NT2/D1 (cell line): ENCODE measurements at regions not wholly inside any gene's neighbourhood (a gene's known extent, or its start where the extent isn't known, plus 50 kb on each side); places are given as distances from the start of the nearest gene placed in this dataset.

Experiments
- DNase-seq: peaks from one replicate; pipeline ENCODE4 v3.0.0-alpha.2; 2011; ENCODE audit warnings: low read depth, low spot score
- H3K27me3 ChIP-seq: 2 replicates; pipeline ENCODE4 v1.6.0; 2011; ENCODE audit warnings: mild to moderate bottlenecking; ENCODE audit not compliant: insufficient read length, insufficient read depth
- H3K36me3 ChIP-seq: 2 replicates; pipeline ENCODE4 v1.6.1; 2011; ENCODE audit warnings: mild to moderate bottlenecking, low read length, mixed read lengths; ENCODE audit not compliant: insufficient read depth, insufficient read length
- H3K4me1 ChIP-seq: 2 replicates; pipeline ENCODE4 v1.5.1; 2011; ENCODE audit not compliant: insufficient read depth, insufficient read length
- H3K4me3 ChIP-seq: 2 replicates; pipeline ENCODE4 v1.5.1; 2011; ENCODE audit warnings: low read depth; ENCODE audit not compliant: insufficient read length
- H3K9ac ChIP-seq: 2 replicates; pipeline ENCODE4 v1.6.0; 2011; ENCODE audit warnings: low read depth; ENCODE audit not compliant: insufficient read length
- H3K9me3 ChIP-seq: 2 replicates; pipeline ENCODE4 v1.5.1; 2011; ENCODE audit warnings: mild to moderate bottlenecking, low read length; ENCODE audit not compliant: insufficient read depth
- SUZ12 ChIP-seq: IDR thresholded peaks from 2 replicates; pipeline ENCODE4 v1.6.1; 2011; ENCODE audit not compliant: insufficient read length, insufficient read depth; ENCODE audit errors: extremely low read depth
- YY1 ChIP-seq: IDR thresholded peaks from 2 replicates; pipeline ENCODE4 v1.6.1; 2011; ENCODE audit not compliant: insufficient read length, insufficient read depth
- ZNF274 ChIP-seq: IDR thresholded peaks from 2 replicates; pipeline ENCODE4 v1.6.1; 2011; ENCODE audit warnings: mild to moderate bottlenecking, low read depth, low read length

GRCh38 chr2:223218587-223219178 lies 166.7 kb downstream of the KCNE4 start:
- TF ChIP-seq YY1 (no peak), ZNF274 (no peak), SUZ12 (no peak)
- no peaks in the 10 kb centered on the region for H3K4me1 ChIP-seq
- no peaks in the 10 kb centered on the region for H3K27me3 ChIP-seq
- H3K9ac ChIP-seq, result no peak overlapping the region
- DNase-seq, result no peak
- no peak overlapping the region for H3K4me3 ChIP-seq
- no peaks in the 10 kb centered on the region for H3K9me3 ChIP-seq
- no peaks in the 10 kb centered on the region for H3K36me3 ChIP-seq

- DNase-seq, result no peak
- Histone ChIP-seq H3K27me3 (no peaks in the 10 kb centered on the region), H3K9me3 (no peaks in the 10 kb centered on the region), H3K9ac (no peak overlapping the region), H3K36me3 (no peaks in the 10 kb centered on the region), H3K4me1 (no peaks in the 10 kb centered on the region), H3K4me3 (no peak overlapping the region)
- TF ChIP-seq ZNF274 (no peak), YY1 (no peak), SUZ12 (no peak)
Measured at GRCh38 chr2:223219872-223220657, 168.1 kb downstream of the KCNE4 start.

- TF ChIP-seq SUZ12, result no peak
- no peak for TF ChIP-seq YY1
- no peak for TF ChIP-seq ZNF274
Measured at GRCh38 chr2:223220658-223220925, 168.6 kb downstream of the KCNE4 start.

GRCh38 chr2:223221139-223221835 lies 169.3 kb downstream of the KCNE4 start:
- Histone ChIP-seq H3K36me3 (no peaks in the 10 kb centered on the region), H3K9ac (no peak overlapping the region), H3K4me3 (no peak overlapping the region), H3K9me3 (no peaks in the 10 kb centered on the region), H3K27me3 (no peaks in the 10 kb centered on the region), H3K4me1 (no peaks in the 10 kb centered on the region)
- DNase-seq, result no peak
- TF ChIP-seq ZNF274 (no peak), YY1 (peak; percentile 20), SUZ12 (no peak)

More at GRCh38 chr2:223220658-223220925, 168.6 kb downstream of the KCNE4 start:
- Histone ChIP-seq H3K9ac (no peak overlapping the region), H3K9me3 (no peaks in the 10 kb centered on the region), H3K4me1 (no peaks in the 10 kb centered on the region), H3K4me3 (no peak overlapping the region), H3K27me3 (no peaks in the 10 kb centered on the region), H3K36me3 (no peaks in the 10 kb centered on the region)
- no peak for DNase-seq

GRCh38 chr2:223222397-223222796 lies 170.4 kb downstream of the KCNE4 start:
- no peak overlapping the region for H3K9ac ChIP-seq
- H3K27me3 ChIP-seq, result no peaks in the 10 kb centered on the region
- no peak overlapping the region for H3K4me3 ChIP-seq
- H3K4me1 ChIP-seq, result no peaks in the 10 kb centered on the region
- DNase-seq, result no peak
- H3K9me3 ChIP-seq, result no peaks in the 10 kb centered on the region
- TF ChIP-seq SUZ12, result no peak
- no peak for TF ChIP-seq ZNF274
- TF ChIP-seq YY1, result no peak
- no peaks in the 10 kb centered on the region for H3K36me3 ChIP-seq

GRCh38 chr2:223223156-223223555 lies 171.2 kb downstream of the KCNE4 start:
- TF ChIP-seq YY1 (no peak), SUZ12 (no peak), ZNF274 (no peak)
- Histone ChIP-seq H3K9ac (no peak overlapping the region), H3K9me3 (no peaks in the 10 kb centered on the region), H3K36me3 (no peaks in the 10 kb centered on the region), H3K4me3 (no peak overlapping the region), H3K4me1 (no peaks in the 10 kb centered on the region), H3K27me3 (no peaks in the 10 kb centered on the region)
- DNase-seq, result no peak

GRCh38 chr2:223225266-223225665 lies 173.3 kb downstream of the KCNE4 start:
- Histone ChIP-seq H3K9ac (no peak overlapping the region), H3K36me3 (no peaks in the 10 kb centered on the region), H3K4me1 (no peaks in the 10 kb centered on the region), H3K27me3 (no peaks in the 10 kb centered on the region), H3K4me3 (no peak overlapping the region), H3K9me3 (no peaks in the 10 kb centered on the region; the same call in 1 of the 2 replicates)
- no peak for TF ChIP-seq ZNF274
- no peak for TF ChIP-seq YY1
- TF ChIP-seq SUZ12, result no peak
- no peak for DNase-seq
